Spleen (tissue), 11 donors: ENCODE measurements at regions not wholly inside any gene's neighbourhood (a gene's known extent, or its start where the extent isn't known, plus 50 kb on each side); places are given as distances from the start of the nearest gene placed in this dataset.

Experiments used
- DNase-seq: peaks from one replicate; pipeline ENCODE4 v3.0.0-alpha.2; 2020
- H3K27ac ChIP-seq, 8 donors: fragments of 200-600 bp; sonication (generic) in 7 of 8; 1 replicate in 4 of 8; 2 replicates in 4 of 8; pipeline versions ENCODE4 v1.5.0 to v1.8.0; 2016 to 2021; ENCODE audit warnings: inconsistent platforms in 4 of 8, mild to moderate bottlenecking in 4 of 8, moderate library complexity in 1 of 8
- H3K27me3 ChIP-seq, 7 donors: fragments of 200-600 bp; sonication (generic) in 6 of 7; replicated peaks in 1 of 7; 1 replicate in 4 of 7; 2 replicates in 3 of 7; pipeline versions ENCODE4 v1.5.0 to v1.8.0; 2016 to 2021; ENCODE audit warnings: inconsistent platforms in 3 of 7, mild to moderate bottlenecking in 1 of 7
- H3K36me3 ChIP-seq, 6 donors: fragments of 200-600 bp; sonication (generic) in 5 of 6; 1 replicate in 4 of 6; 2 replicates in 2 of 6; pipeline versions ENCODE4 v1.5.0 to v1.8.0; 2016 to 2021; ENCODE audit warnings: inconsistent platforms in 2 of 6
- H3K4me1 ChIP-seq, 6 donors: fragments of 200-600 bp; sonication (generic) in 5 of 6; 1 replicate in 3 of 6; 2 replicates in 3 of 6; pipeline versions ENCODE4 v1.5.0 to v1.8.0; 2016 to 2021; ENCODE audit warnings: inconsistent platforms in 3 of 6
- H3K4me3 ChIP-seq, 8 donors: fragments of 200-600 bp; sonication (generic) in 7 of 8; 1 replicate in 4 of 8; 2 replicates in 4 of 8; pipeline versions ENCODE4 v1.5.0 to v1.8.0; 2016 to 2021; ENCODE audit warnings: inconsistent platforms in 4 of 8, mild to moderate bottlenecking in 4 of 8, moderate library complexity in 2 of 8
- H3K9me3 ChIP-seq, 8 donors: fragments of 200-600 bp; sonication (generic) in 7 of 8; 1 replicate in 4 of 8; 2 replicates in 4 of 8; pipeline versions ENCODE4 v1.5.0 to v1.8.0; 2016 to 2021; ENCODE audit warnings: inconsistent platforms in 4 of 8
- POLR2A ChIP-seq, 3 donors: fragments of 450-650 bp; IDR thresholded peaks; one replicate each; pipeline ENCODE4 v1.5.1; 2017; ENCODE audit warnings: antibody characterized with exemption in 3 of 3, mild to moderate bottlenecking in 1 of 3
- POLR2AphosphoS5 ChIP-seq, 3 donors: sonication (generic); formaldehyde crosslinking; IDR thresholded peaks; one replicate each; pipeline ENCODE4 v1.5.1; 2017; ENCODE audit warnings: antibody characterized with exemption in 3 of 3
- WGBS, 5 donors: extraction: QIAGEN DNeasy Blood & Tissue Kit in 3 of 5; methylation state at CpG; one replicate each; pipeline versions ENCODE4 v1.1.5 to v1.1.7; 2013 to 2018; 5-methylcytosine and 5-hydroxymethylcytosine counted together
- intact Hi-C: fragments of 100-400 bp; cut with DNase I; formaldehyde crosslinking; loops from one replicate; pipeline ENCODE4 v1.15.0; 2023; ENCODE audit warnings: low total_unique reads
- TF ChIP-seq, protein P1 (sequence below), 11 experiments: fragments of 200-600 bp in 7 of 11; fragments of 450-650 bp in 4 of 11; sonication (generic) in 4 of 11; IDR thresholded peaks in 8 of 11; conservative IDR thresholded peaks in 3 of 11; 1 replicate in 7 of 11; 2 replicates in 4 of 11; pipeline versions ENCODE4 v1.4.0 to v1.8.0; 2016 to 2021; ENCODE audit warnings: antibody characterized with exemption in 11 of 11, inconsistent platforms in 4 of 11, mild to moderate bottlenecking in 1 of 11
- donor health status: healthy with polysubstance abuse.
- donor health status: DM: no; HTN: no; CAD: no; lungs with moderate emphysema.
- donor health status: DM: no; HTN: no; CAD: no.
- donor health status: Bipolar disorder and iron deficiency.
- donor health status: healthy.
- donor health status: DM: no; HTN: no; CAD: no.
- donor health status: DM: yes; HTN: yes; CAD: no.

DNA sequence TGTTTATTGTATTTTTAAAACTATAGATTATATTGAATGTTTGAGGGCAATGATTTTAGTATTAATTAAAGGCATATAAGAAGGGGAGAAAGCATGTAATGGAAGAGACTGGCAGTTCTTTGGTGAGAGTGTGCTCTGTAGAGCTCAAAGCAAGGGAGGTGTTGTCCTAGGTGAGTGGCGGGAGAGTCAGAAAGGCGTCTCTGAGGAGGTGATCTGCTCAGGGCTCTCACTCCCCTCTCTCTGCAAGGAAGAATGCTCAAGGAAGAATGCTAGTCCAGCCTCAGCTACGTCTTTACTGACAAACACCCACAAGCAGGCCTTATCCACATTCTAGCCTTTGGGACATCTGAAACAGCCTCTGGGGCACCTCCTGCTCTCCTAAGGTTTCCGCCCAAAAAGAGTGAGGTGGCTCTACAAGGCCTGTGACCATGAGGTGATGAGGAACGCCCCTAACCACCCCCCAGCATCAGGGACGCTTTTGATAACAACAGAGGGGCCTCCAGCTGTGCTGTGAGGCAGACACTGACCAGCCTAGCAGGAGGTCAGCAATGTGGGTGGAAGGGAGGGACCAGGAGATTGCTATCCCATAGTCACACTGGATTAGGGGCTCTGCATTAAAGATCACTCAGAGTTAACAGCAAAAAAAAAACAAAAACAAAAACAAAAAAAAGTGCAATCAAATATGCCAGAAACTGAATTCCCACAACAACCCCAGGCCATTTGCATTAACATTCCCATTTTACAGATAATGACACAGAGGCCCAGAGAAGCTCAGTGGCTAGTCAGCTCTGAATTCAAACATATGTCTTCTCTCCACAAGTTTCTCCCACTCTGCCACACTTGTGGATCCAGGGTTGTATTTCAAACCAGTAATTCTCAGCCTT lies 202.2 kb upstream of the CTNNB1 start:
- intact Hi-C loops: no loop called here
- Histone ChIP-seq H3K4me3 (no peak overlapping the region), H3K27me3 (peaks cover 0 to 6% (median 0%) of the 10 kb centered on the region in 7 donors), H3K36me3 (no peaks in the 10 kb centered on the region), H3K9me3 (no peaks in the 10 kb centered on the region), H3K27ac (no peak overlapping the region), H3K4me1 (no peaks in the 10 kb centered on the region)
- no peak for DNase-seq
- no peak for TF ChIP-seq POLR2A (IDR thresholded peaks at IDR 0.05)
- TF ChIP-seq, protein P1, sequence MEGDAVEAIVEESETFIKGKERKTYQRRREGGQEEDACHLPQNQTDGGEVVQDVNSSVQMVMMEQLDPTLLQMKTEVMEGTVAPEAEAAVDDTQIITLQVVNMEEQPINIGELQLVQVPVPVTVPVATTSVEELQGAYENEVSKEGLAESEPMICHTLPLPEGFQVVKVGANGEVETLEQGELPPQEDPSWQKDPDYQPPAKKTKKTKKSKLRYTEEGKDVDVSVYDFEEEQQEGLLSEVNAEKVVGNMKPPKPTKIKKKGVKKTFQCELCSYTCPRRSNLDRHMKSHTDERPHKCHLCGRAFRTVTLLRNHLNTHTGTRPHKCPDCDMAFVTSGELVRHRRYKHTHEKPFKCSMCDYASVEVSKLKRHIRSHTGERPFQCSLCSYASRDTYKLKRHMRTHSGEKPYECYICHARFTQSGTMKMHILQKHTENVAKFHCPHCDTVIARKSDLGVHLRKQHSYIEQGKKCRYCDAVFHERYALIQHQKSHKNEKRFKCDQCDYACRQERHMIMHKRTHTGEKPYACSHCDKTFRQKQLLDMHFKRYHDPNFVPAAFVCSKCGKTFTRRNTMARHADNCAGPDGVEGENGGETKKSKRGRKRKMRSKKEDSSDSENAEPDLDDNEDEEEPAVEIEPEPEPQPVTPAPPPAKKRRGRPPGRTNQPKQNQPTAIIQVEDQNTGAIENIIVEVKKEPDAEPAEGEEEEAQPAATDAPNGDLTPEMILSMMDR (IDR thresholded peaks at IDR 0.05 in 8 of 11, conservative IDR thresholded peaks at IDR 0.05 in 3 of 11): no peak
- TF ChIP-seq POLR2AphosphoS5 (IDR thresholded peaks at IDR 0.05): no peak
- WGBS, 5 donors: 75 to 93% (median 86%) methylated on average over 6 of the region's 6 CpGs

DNA sequence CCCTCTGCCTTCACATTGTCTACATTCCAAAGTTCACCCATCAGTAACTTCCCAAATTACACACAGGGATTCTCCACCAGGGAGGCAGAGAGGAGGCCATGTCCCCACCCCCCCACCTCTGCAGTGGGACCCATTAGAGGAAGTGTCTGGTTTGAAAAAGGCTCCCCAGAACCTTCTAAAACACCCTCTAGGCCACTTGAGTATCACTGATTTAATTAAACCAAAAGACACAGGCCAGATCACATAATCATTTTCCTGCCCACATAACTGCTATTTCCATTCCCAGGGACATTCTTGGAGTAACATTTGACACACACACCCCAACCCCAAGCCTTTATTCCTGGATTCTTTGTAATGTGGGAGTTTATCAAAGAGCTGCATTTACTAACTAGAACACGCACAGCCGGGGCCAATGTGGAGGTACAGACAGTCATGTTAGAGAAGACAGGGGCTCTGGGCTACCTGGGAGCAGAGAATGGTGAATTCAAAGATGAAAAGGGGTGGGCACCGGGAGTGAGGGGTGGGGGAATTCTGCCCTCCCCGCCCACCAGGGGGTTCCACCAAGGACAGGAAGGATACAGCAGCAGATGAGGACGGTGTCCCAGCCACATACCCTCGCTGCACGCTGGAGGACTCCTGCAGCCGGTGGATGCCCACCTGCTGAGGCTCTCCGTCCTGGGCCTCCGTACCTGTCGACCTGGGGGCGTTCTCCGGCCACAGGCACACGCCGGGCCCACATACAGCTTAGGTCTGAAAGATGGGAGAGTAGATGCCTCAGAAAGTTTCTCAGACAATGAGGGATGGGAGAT lies 201.4 kb upstream of the CTNNB1 start:
- H3K36me3 ChIP-seq: no peaks in the 10 kb centered on the region
- 82 to 90% (median 87%) methylated on average over 12 to 15 of the region's 15 CpGs for WGBS, 5 donors
- DNase-seq: no peak
- intact Hi-C loops: no loop called here
- no peaks in the 10 kb centered on the region for H3K4me1 ChIP-seq
- peaks cover 0 to 6% (median 0%) of the 10 kb centered on the region in 7 donors for H3K27me3 ChIP-seq
- no peaks in the 10 kb centered on the region for H3K9me3 ChIP-seq
- no peak overlapping the region for H3K27ac ChIP-seq
- TF ChIP-seq POLR2A (IDR thresholded peaks at IDR 0.05) (no peak), POLR2AphosphoS5 (IDR thresholded peaks at IDR 0.05) (no peak)
- TF ChIP-seq, protein P1 (IDR thresholded peaks at IDR 0.05 in 8 of 11, conservative IDR thresholded peaks at IDR 0.05 in 3 of 11): no peak
- no peak overlapping the region for H3K4me3 ChIP-seq

DNA sequence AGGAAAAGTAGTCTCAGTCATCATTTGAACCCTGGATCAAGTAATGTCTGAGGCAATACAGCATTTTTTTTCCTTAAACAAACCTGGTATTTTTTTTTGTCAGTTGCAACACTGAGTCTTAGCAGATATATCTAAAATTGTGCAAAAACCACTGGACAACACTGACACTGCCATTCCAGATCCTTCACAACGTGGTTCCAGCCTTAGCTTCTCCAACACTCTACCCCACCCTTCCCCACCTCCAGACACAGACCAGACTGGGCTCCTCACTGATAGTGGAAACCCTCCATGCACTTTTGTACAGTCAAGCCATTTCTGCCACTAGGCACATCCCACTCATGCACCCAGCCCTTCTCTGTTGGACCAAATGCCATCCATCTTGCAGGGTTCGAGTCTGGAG lies 199.6 kb upstream of the CTNNB1 start:
- WGBS, 5 donors: 59 to 80% (median 76%) methylated on average over 2 of the region's 2 CpGs
- Histone ChIP-seq H3K27me3 (peaks cover 0 to 6% (median 0%) of the 10 kb centered on the region in 7 donors), H3K36me3 (no peaks in the 10 kb centered on the region), H3K4me1 (no peaks in the 10 kb centered on the region), H3K27ac (no peak overlapping the region), H3K4me3 (no peak overlapping the region), H3K9me3 (no peaks in the 10 kb centered on the region)
- TF ChIP-seq POLR2A (IDR thresholded peaks at IDR 0.05): no peak
- TF ChIP-seq, protein P1 (IDR thresholded peaks at IDR 0.05 in 8 of 11, conservative IDR thresholded peaks at IDR 0.05 in 3 of 11): no peak
- TF ChIP-seq POLR2AphosphoS5 (IDR thresholded peaks at IDR 0.05): no peak
- intact Hi-C loops: no loop called here
- no peak for DNase-seq

DNA sequence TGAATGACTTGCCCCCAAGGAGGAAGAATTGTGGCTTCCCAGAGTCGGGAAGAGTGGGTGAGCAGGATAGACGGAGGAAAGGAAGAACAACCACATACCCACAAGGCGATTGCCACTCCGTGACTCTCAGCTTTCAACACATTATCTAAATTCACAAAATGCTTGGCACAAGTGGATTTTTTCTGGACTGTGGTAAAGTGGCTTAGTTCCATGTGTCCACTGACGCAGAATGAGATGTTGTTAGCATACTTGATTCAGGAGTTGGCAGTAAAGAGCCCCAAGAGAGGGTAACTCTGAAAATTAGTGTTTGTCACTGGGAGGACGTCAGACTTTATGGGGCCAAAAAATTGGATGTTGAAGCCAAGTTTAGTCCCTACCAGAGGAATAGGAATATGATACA lies 198.8 kb upstream of the CTNNB1 start:
- H3K9me3 ChIP-seq: no peaks in the 10 kb centered on the region
- WGBS, 5 donors: 71 to 88% (median 82%) methylated on average over 6 of the region's 6 CpGs
- peaks cover 0 to 6% (median 0%) of the 10 kb centered on the region in 7 donors for H3K27me3 ChIP-seq
- no peak for DNase-seq
- H3K4me3 ChIP-seq: no peak overlapping the region
- H3K4me1 ChIP-seq: no peaks in the 10 kb centered on the region
- H3K36me3 ChIP-seq: no peaks in the 10 kb centered on the region
- H3K27ac ChIP-seq: no peak overlapping the region
- intact Hi-C loops: no loop called here
- TF ChIP-seq, protein P1 (IDR thresholded peaks at IDR 0.05 in 8 of 11, conservative IDR thresholded peaks at IDR 0.05 in 3 of 11): no peak
- TF ChIP-seq POLR2AphosphoS5 (IDR thresholded peaks at IDR 0.05) (no peak), POLR2A (IDR thresholded peaks at IDR 0.05) (no peak)
